H1 (cell line): ENCODE measurements at regions not wholly inside any gene's neighbourhood (a gene's known extent, or its start where the extent isn't known, plus 50 kb on each side); places are given as distances from the start of the nearest gene placed in this dataset.

Experiments used
- CTCF ChIA-PET: fragments of 300-600 bp; sonication (Branson Sonifier 250); formaldehyde crosslinking; loops from one replicate; lab custom pipeline; 2021; ENCODE audit not compliant: partially characterized antibody; lab: Charles Lee
- POLR2A ChIA-PET: fragments of 300-600 bp; sonication (Branson Sonifier 250); formaldehyde crosslinking; loops from one replicate; lab custom pipeline; 2021; ENCODE audit warnings: inconsistent platforms; ENCODE audit not compliant: partially characterized antibody; lab: Charles Lee
- DNase-seq, 2 experiments: peaks; one replicate each; pipeline versions ENCODE4 v3.0.0 to v3.0.0-alpha.2; 2010 to 2022; ENCODE audit warnings: low spot score in 2 of 2, low read depth in 1 of 2, mixed read lengths in 1 of 2
- FAIRE-seq: peaks from 2 replicates; lab custom pipeline; 2011; peaks lifted over from hg19 to GRCh38; lab: Jason Lieb, UNC
- H2AFZ ChIP-seq: 2 replicates; pipeline ENCODE4 v1.8.1; 2012; ENCODE audit warnings: low read length, inconsistent platforms
- H2AK5ac ChIP-seq: 2 replicates; pipeline ENCODE4 v1.6.1; 2013; ENCODE audit warnings: low read depth, low read length
- H2BK120ac ChIP-seq: replicated peaks from 2 replicates; pipeline ENCODE3; 2013; ENCODE audit warnings: low read depth, low read length, inconsistent platforms
- H2BK12ac ChIP-seq: 2 replicates; pipeline ENCODE4 v1.6.1; 2013; ENCODE audit warnings: low read depth, low read length
- H2BK15ac ChIP-seq: 2 replicates; pipeline ENCODE4 v1.6.1; 2013; ENCODE audit warnings: low read length
- H2BK20ac ChIP-seq: 2 replicates; pipeline ENCODE4 v1.6.1; 2013; ENCODE audit warnings: low read length
- H2BK5ac ChIP-seq: 2 replicates; pipeline ENCODE4 v1.6.1; 2013; ENCODE audit warnings: low read depth, low read length
- H3K14ac ChIP-seq: 2 replicates; pipeline ENCODE4 v1.6.1; 2013; ENCODE audit warnings: inconsistent platforms; ENCODE audit not compliant: insufficient read length
- H3K18ac ChIP-seq: 2 replicates; pipeline ENCODE4 v1.6.1; 2013; ENCODE audit warnings: low read length; ENCODE audit errors: extremely low read depth
- H3K23ac ChIP-seq: 2 replicates; pipeline ENCODE4 v1.6.1; 2013; ENCODE audit warnings: inconsistent platforms; ENCODE audit not compliant: insufficient read length
- H3K23me2 ChIP-seq: 2 replicates; pipeline ENCODE4 v1.6.1; 2013; ENCODE audit warnings: low read depth, low read length
- H3K27ac ChIP-seq: 2 replicates; pipeline ENCODE4 v1.6.1; 2011; ENCODE audit warnings: low read depth, low read length, inconsistent platforms
- H3K27me3 ChIP-seq, 4 experiments: replicated peaks in 1 of 4; 1 replicate in 1 of 4; 2 replicates in 3 of 4; pipeline versions ENCODE4 v1.6.1 to v1.8.1; 2011 to 2013; ENCODE audit warnings: low read length in 3 of 4, mild to moderate bottlenecking in 3 of 4, inconsistent platforms in 2 of 4, mixed read lengths in 2 of 4, moderate library complexity in 1 of 4; ENCODE audit not compliant: control insufficient read depth in 3 of 4, insufficient read depth in 3 of 4; ENCODE audit errors: extremely low read depth in 1 of 4
- H3K36me3 ChIP-seq, 4 experiments: 2 replicates each; pipeline versions ENCODE4 v1.6.1 to v1.8.1; 2011 to 2013; ENCODE audit warnings: mild to moderate bottlenecking in 4 of 4, low read length in 3 of 4, moderate library complexity in 2 of 4, control low read depth in 1 of 4, inconsistent platforms in 1 of 4; ENCODE audit not compliant: insufficient read depth in 4 of 4, control insufficient read depth in 2 of 4
- H3K4ac ChIP-seq: replicated peaks from 2 replicates; pipeline ENCODE3; 2013; ENCODE audit warnings: low read length, low read depth, mixed read lengths, inconsistent platforms; ENCODE audit not compliant: insufficient read length
- H3K4me1 ChIP-seq, 4 experiments: replicated peaks in 1 of 4; 1 replicate in 1 of 4; 2 replicates in 3 of 4; pipeline versions ENCODE4 v1.6.1 to v1.8.1; 2011 to 2013; ENCODE audit warnings: low read length in 3 of 4, inconsistent platforms in 2 of 4, mixed read lengths in 1 of 4; ENCODE audit not compliant: insufficient read depth in 4 of 4, control insufficient read depth in 3 of 4
- H3K4me2 ChIP-seq, 2 experiments: 2 replicates each; pipeline versions ENCODE4 v1.6.1 to v1.8.1; 2011 to 2013; ENCODE audit warnings: low read depth in 2 of 2, low read length in 2 of 2, control low read depth in 1 of 2, inconsistent platforms in 1 of 2, mild to moderate bottlenecking in 1 of 2; ENCODE audit not compliant: insufficient read depth in 1 of 2
- H3K4me3 ChIP-seq, 4 experiments: fragments of 200-600, 300-600 bp in 1 of 4; sonication (generic), shearing (Covaris generic), sonication (Bioruptor Twin) in 1 of 4; 2 replicates each; pipeline versions ENCODE4 v1.5.1 to v1.8.1; 2011 to 2016; ENCODE audit warnings: low read length in 4 of 4, low read depth in 3 of 4, control low read depth in 2 of 4, inconsistent platforms in 2 of 4, mild to moderate bottlenecking in 2 of 4, mixed read lengths in 1 of 4, moderate library complexity in 1 of 4; ENCODE audit not compliant: insufficient read depth in 2 of 4; ENCODE audit errors: extremely low read depth in 1 of 4
- H3K56ac ChIP-seq: replicated peaks from 2 replicates; pipeline ENCODE3; 2013; ENCODE audit warnings: low read depth, mild to moderate bottlenecking, mixed read lengths, low read length, inconsistent platforms; ENCODE audit not compliant: insufficient read length
- H3K79me1 ChIP-seq: 2 replicates; pipeline ENCODE4 v1.6.1; 2013; ENCODE audit warnings: low read depth, low read length, control low read depth
- H3K79me2 ChIP-seq, 2 experiments: 2 replicates each; pipeline versions ENCODE4 v1.6.1 to v1.8.1; 2012 to 2013; ENCODE audit warnings: low read length in 2 of 2, mild to moderate bottlenecking in 2 of 2, inconsistent platforms in 1 of 2; ENCODE audit not compliant: insufficient read depth in 2 of 2, control insufficient read depth in 1 of 2
- H3K9ac ChIP-seq, 4 experiments: replicated peaks in 1 of 4; 1 replicate in 1 of 4; 2 replicates in 3 of 4; pipeline versions ENCODE4 v1.6.1 to v1.8.1; 2011 to 2013; ENCODE audit warnings: low read depth in 3 of 4, low read length in 3 of 4, control low read depth in 2 of 4, mild to moderate bottlenecking in 2 of 4, moderate library complexity in 2 of 4, inconsistent platforms in 1 of 4; ENCODE audit errors: extremely low read depth in 1 of 4
- H3K9me3 ChIP-seq, 2 experiments: 2 replicates each; pipeline versions ENCODE4 v1.6.1 to v1.8.1; 2012 to 2013; ENCODE audit warnings: mild to moderate bottlenecking in 2 of 2, moderate library complexity in 2 of 2, control low read depth in 1 of 2, inconsistent platforms in 1 of 2, low read depth in 1 of 2, low read length in 1 of 2, mixed read lengths in 1 of 2; ENCODE audit not compliant: insufficient read depth in 2 of 2
- H4K20me1 ChIP-seq, 2 experiments: replicated peaks in 1 of 2; 2 replicates each; pipeline versions ENCODE3 to v1.8.1; 2011 to 2013; ENCODE audit warnings: inconsistent platforms in 2 of 2, low read length in 2 of 2, mild to moderate bottlenecking in 1 of 2; ENCODE audit not compliant: insufficient read depth in 2 of 2, control insufficient read depth in 1 of 2
- H4K5ac ChIP-seq: 2 replicates; pipeline ENCODE4 v1.6.1; 2013; ENCODE audit warnings: low read length, low read depth, mixed read lengths, inconsistent platforms; ENCODE audit not compliant: insufficient read length
- H4K8ac ChIP-seq: 2 replicates; pipeline ENCODE4 v1.8.0; 2013; ENCODE audit warnings: mild to moderate bottlenecking, moderate library complexity, low read length, inconsistent platforms; ENCODE audit not compliant: insufficient read depth; ENCODE audit errors: extremely low read depth
- H4K91ac ChIP-seq: replicated peaks from 2 replicates; pipeline ENCODE3; 2013; ENCODE audit warnings: low read length, mixed read lengths, inconsistent platforms; ENCODE audit not compliant: insufficient read length
- BACH1 ChIP-seq: IDR thresholded peaks from 2 replicates; pipeline ENCODE4 v1.6.1; 2012; ENCODE audit warnings: low read length, improper control_type of control experiment
- CHD1 ChIP-seq: IDR thresholded peaks from 2 replicates; pipeline ENCODE4 v1.6.1; 2012; ENCODE audit warnings: low read depth, low read length, improper control_type of control experiment
- EP300 ChIP-seq, 2 experiments: IDR thresholded peaks; 1 replicate in 1 of 2; 2 replicates in 1 of 2; pipeline ENCODE4 v1.6.1; 2011 to 2012; ENCODE audit warnings: low read depth in 2 of 2, low read length in 2 of 2, mild to moderate bottlenecking in 2 of 2, borderline replicate concordance in 1 of 2, inconsistent platforms in 1 of 2, moderate library complexity in 1 of 2
- NANOG ChIP-seq: IDR thresholded peaks from 2 replicates; pipeline ENCODE4 v1.6.1; 2011; ENCODE audit warnings: low read length, low read depth, mild to moderate bottlenecking, inconsistent platforms; ENCODE audit not compliant: insufficient read depth, poor library complexity, severe bottlenecking
- PHF8 ChIP-seq: fragments of 200-600 bp; sonication (generic); conservative IDR thresholded peaks from 2 replicates; pipeline ENCODE4 v1.7.1; 2012; ENCODE audit warnings: low read depth, mild to moderate bottlenecking, inconsistent platforms, low read length, moderate library complexity
- RNF2 ChIP-seq: fragments of 200-900, 300-1000 bp; sonication (generic); IDR thresholded peaks from 2 replicates; pipeline ENCODE4 v1.7.1; 2016; ENCODE audit warnings: borderline replicate concordance, low read depth, mild to moderate bottlenecking, antibody characterized with exemption, low read length; ENCODE audit not compliant: poor library complexity, severe bottlenecking; ENCODE audit errors: missing control alignments

DNA sequence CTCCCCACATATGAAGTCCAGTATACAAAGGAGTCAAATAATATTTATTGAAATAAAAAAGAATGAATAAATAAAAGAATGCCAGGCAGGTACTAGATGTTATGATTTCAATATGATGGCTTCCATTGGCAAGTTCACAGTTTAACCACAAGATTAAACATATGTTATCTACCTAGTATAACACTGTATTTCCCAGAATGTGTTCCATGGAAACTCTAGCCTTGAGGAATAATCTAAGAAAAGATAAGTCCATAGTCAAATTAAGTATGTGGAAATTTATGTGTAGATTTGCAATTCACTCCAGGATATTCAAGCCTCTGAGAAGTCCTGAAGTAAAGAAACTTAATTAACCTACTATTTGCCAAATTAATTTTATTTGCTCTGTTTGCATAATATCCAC lies 71.1 kb upstream of the FMNL2 start:
- DNase-seq (no peak), FAIRE-seq (no peak)
- H4K20me1 ChIP-seq, result no peaks in the 10 kb centered on the region
- H4K5ac ChIP-seq, result no peak overlapping the region
- no peak overlapping the region for H3K23ac ChIP-seq
- no peaks in the 10 kb centered on the region for H3K79me1 ChIP-seq
- ChIA-PET POLR2A (no interaction called here), CTCF (interaction anchor here (0.6 kb wide), 1 partner anchor 86 kb away, joined by 3 read pairs; no protein-coding TSS in a partner anchor)
- no peak overlapping the region for H3K27ac ChIP-seq
- no peaks in the 10 kb centered on the region for H3K23me2 ChIP-seq
- no peak overlapping the region for H2BK12ac ChIP-seq
- no peak overlapping the region for H3K4me2 ChIP-seq
- H3K56ac ChIP-seq, result no peak overlapping the region
- no peaks in the 10 kb centered on the region for H3K79me2 ChIP-seq
- no peak overlapping the region for H2AK5ac ChIP-seq
- H3K4ac ChIP-seq, result no peak overlapping the region
- no peak overlapping the region for H2BK120ac ChIP-seq
- H2BK20ac ChIP-seq, result no peak overlapping the region
- H4K91ac ChIP-seq, result no peak overlapping the region
- H2BK15ac ChIP-seq, result no peak overlapping the region
- H3K4me1 ChIP-seq, result no peaks in the 10 kb centered on the region
- no peak overlapping the region for H3K18ac ChIP-seq
- H3K14ac ChIP-seq, result no peak overlapping the region
- H3K36me3 ChIP-seq, result no peaks in the 10 kb centered on the region
- peaks cover 0 to 4% of the 10 kb centered on the region in 2 experiments; a peak in 1 of 4 replicates for H3K9me3 ChIP-seq
- no peaks in the 10 kb centered on the region for H3K27me3 ChIP-seq
- H2BK5ac ChIP-seq, result no peak overlapping the region
- no peak overlapping the region for H3K4me3 ChIP-seq
- TF ChIP-seq CHD1 (no peak), PHF8 (no peak), NANOG (no peak), BACH1 (no peak), EP300 (IDR thresholded peaks at IDR 0.05; ENCODE audit: borderline replicate concordance in 1 of 2, low read depth in 2 of 2, low read length in 2 of 2) (no peak), RNF2 (no peak)
- no peak overlapping the region for H2AFZ ChIP-seq
- H3K9ac ChIP-seq, result no peak overlapping the region
- no peak overlapping the region for H4K8ac ChIP-seq
